ENCODE measurements at regions not wholly inside any gene's neighbourhood (a gene's known extent, or its start where the extent isn't known, plus 50 kb on each side); places are given as distances from the start of the nearest gene placed in this dataset.

- TF ChIP-seq CTCF (conservative IDR thresholded peaks at IDR 0.05; ENCODE audit: low read depth in 2 of 2) (no peak), NANOG (IDR thresholded peaks at IDR 0.05; ENCODE audit: borderline replicate concordance) (no peak)
These were observed 1128.2 kb downstream of the PLA2G4A start (continued) for GRCh38 chr1:187956975-187957374.

GRCh38 chr1:187958207-187958606, 1129.5 kb downstream of the PLA2G4A start:
- Histone ChIP-seq H3K9me2 (ENCODE audit: insufficient read depth) (no peaks in the 10 kb centered on the region; the same call in 1 of the 2 replicates), H3K27me3 (ENCODE audit: insufficient read depth) (no peaks in the 10 kb centered on the region), H3K4me3 (no peak overlapping the region), H2AFZ (no peak overlapping the region), H3K4me2 (no peak overlapping the region), H3K27ac (ENCODE audit: low read depth) (no peak overlapping the region), H3K4me1 (ENCODE audit: insufficient read depth) (no peaks in the 10 kb centered on the region), H3K36me3 (ENCODE audit: insufficient read depth) (no peaks in the 10 kb centered on the region), H3F3A (replicated peaks; ENCODE audit: low read depth) (no peaks in the 10 kb centered on the region), H3K79me2 (replicated peaks; ENCODE audit: insufficient read depth) (no peaks in the 10 kb centered on the region), H4K20me1 (replicated peaks; ENCODE audit: insufficient read depth) (no peaks in the 10 kb centered on the region)
- ATAC-seq: no peak
- no peaks in the 10 kb centered on the region for H3K36me3 Mint-ChIP-seq (ENCODE audit: low read depth)
- no peak overlapping the region for H3K27ac Mint-ChIP-seq
- DNase-seq (ENCODE audit: low spot score): no peak
- H3K9me3 Mint-ChIP-seq: no peaks in the 10 kb centered on the region; the same call in 2 of the 3 replicates
- TF ChIP-seq JUNB (IDR thresholded peaks at IDR 0.05; ENCODE audit: unreplicated experiment): no peak
- TF ChIP-seq CTCF (conservative IDR thresholded peaks at IDR 0.05; ENCODE audit: low read depth in 2 of 2): no peak
- TF ChIP-seq ZNF114 (CRISPR knock-in tag; IDR thresholded peaks at IDR 0.05): no peak
- no peak for TF ChIP-seq NANOG (IDR thresholded peaks at IDR 0.05; ENCODE audit: borderline replicate concordance)
- TF ChIP-seq, protein P1, sequence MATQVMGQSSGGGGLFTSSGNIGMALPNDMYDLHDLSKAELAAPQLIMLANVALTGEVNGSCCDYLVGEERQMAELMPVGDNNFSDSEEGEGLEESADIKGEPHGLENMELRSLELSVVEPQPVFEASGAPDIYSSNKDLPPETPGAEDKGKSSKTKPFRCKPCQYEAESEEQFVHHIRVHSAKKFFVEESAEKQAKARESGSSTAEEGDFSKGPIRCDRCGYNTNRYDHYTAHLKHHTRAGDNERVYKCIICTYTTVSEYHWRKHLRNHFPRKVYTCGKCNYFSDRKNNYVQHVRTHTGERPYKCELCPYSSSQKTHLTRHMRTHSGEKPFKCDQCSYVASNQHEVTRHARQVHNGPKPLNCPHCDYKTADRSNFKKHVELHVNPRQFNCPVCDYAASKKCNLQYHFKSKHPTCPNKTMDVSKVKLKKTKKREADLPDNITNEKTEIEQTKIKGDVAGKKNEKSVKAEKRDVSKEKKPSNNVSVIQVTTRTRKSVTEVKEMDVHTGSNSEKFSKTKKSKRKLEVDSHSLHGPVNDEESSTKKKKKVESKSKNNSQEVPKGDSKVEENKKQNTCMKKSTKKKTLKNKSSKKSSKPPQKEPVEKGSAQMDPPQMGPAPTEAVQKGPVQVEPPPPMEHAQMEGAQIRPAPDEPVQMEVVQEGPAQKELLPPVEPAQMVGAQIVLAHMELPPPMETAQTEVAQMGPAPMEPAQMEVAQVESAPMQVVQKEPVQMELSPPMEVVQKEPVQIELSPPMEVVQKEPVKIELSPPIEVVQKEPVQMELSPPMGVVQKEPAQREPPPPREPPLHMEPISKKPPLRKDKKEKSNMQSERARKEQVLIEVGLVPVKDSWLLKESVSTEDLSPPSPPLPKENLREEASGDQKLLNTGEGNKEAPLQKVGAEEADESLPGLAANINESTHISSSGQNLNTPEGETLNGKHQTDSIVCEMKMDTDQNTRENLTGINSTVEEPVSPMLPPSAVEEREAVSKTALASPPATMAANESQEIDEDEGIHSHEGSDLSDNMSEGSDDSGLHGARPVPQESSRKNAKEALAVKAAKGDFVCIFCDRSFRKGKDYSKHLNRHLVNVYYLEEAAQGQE (IDR thresholded peaks at IDR 0.05; ENCODE audit: unreplicated experiment): no peak
- TF ChIP-seq EZH2phosphoT487 (IDR thresholded peaks at IDR 0.05; ENCODE audit: unreplicated experiment): no peak
- TF ChIP-seq ZNF331 (CRISPR knock-in tag; IDR thresholded peaks at IDR 0.05; ENCODE audit: low read depth): no peak
- TF ChIP-seq ETS1 (IDR thresholded peaks at IDR 0.05): no peak
- no peak overlapping the region for H3K4me3 Mint-ChIP-seq
- H3K4me1 Mint-ChIP-seq: peaks cover 4% of the 10 kb centered on the region; the same call in 2 of the 3 replicates
- H3K27me3 Mint-ChIP-seq (ENCODE audit: insufficient read depth, low read depth, poor library complexity): no peaks in the 10 kb centered on the region

Measured in GM23338 (cell line).